Effector CD8-positive, alpha-beta T cell (primary cell): ENCODE measurements at regions not wholly inside any gene's neighbourhood (a gene's known extent, or its start where the extent isn't known, plus 50 kb on each side); places are given as distances from the start of the nearest gene placed in this dataset.

Experiments used
- DNase-seq: peaks from one replicate; lab custom pipeline; 2025; lab: John Stamatoyannopoulos, UW

DNA sequence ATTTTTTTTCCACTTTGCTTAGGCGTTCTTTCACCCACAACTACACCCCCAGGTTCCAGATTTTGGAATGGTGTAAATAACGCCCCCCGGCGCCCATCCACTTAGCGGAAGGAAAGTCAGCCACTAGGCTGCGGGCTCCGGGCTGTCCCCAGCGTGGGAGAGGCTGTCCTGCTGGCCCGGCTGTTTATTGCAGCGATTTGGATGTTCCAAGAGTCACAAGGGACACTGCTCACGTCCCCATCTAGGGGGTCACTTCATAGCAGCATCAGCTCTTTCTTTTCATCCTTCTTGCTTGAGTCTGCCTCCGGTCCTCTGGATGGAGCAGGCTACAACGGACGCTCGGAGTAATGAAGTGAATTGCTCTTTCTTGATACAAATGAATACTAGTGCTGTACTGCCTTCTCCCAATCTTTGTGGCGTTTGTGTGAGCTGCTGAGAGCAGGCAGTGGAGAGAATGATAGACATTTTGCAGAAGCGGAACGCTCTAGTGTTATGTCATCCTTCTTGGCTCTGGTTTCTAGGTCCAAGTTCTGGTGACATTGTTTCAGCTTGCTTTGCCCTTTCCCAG is 50.7 kb upstream of the PAIP2B start:
- no peak for DNase-seq

DNA sequence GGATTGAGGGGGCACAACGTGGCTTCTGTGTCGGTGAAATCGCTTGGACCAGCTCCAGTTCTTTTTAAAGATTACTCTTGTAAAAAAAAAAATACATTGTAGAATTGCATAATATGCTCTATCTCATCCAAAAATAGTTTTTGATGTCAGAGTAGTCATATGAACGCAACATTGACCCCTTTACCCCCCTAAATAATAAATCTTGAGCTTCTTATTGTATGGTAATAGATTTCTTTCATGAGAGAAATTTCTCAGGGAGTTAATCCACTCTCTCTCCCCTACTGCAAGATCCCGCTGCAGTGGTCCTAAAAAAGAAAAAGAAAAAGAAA is 50.2 kb upstream of the PAIP2B start:
- DNase-seq = no peak

DNA sequence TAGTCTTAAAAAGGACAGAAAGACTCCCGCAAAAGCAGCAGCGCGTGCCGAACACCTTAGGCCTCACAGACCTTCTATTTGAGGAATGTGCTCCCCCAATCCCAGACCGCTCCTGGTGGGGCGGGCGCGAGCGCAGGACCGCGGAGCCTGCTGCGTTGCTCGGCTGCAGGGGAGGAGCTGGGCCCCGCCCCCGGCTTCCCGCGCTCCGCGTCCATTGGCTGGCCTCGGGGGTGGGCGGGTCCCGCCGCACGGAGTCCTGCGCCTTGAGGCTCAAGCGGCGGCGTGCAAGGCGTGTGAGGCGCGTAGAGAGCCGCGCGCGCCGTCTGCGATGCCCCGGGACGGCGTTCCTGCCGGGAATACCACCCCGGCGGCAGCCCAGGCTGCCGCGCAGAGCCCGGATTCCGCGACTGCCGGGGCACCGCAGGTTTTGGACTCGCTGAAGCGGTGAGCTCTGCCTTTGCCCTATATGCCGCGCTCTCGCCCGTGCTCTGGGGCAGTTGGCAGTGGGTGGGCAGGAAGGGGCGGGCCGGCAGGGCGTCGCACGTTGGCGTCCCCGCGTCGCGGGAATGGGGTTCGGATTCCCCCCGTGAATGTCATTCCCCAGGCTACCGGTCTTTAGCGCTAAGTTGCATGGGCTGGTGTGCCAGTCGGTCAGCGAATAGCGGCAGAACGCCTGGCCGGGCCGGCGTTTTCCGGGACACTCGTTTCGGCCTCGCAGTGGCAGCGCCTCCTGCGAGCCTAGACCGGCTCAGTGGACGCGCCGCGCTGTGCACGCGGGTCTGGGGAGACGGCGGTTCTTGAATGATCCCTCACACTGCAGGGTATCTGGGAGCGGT is 49.6 kb upstream of the PAIP2B start:
- DNase-seq = peak; percentile 68
